GM23338 (cell line): ENCODE measurements at regions not wholly inside any gene's neighbourhood (a gene's known extent, or its start where the extent isn't known, plus 50 kb on each side); places are given as distances from the start of the nearest gene placed in this dataset.

Source experiments
- ATAC-seq: fragments of 200-7000 bp; cut with Tn5 transposase; 3 replicates; pipeline ENCODE4 v1.9.1; 2020
- DNase-seq: peaks from one replicate; pipeline ENCODE4 v3.0.0-alpha.2; 2015; ENCODE audit warnings: low spot score
- H2AFZ ChIP-seq: fragments of 200-600 bp; sonication (generic); 2 replicates; pipeline ENCODE4 v1.8.0; 2016; ENCODE audit warnings: antibody characterized with exemption, mild to moderate bottlenecking, moderate library complexity
- H3F3A ChIP-seq: fragments of 200-600 bp; sonication (generic); replicated peaks from 2 replicates; pipeline ENCODE4 v1.8.0; 2017; ENCODE audit warnings: antibody characterized with exemption, mixed run types, low read depth
- H3K27ac ChIP-seq: fragments of 200-600 bp; sonication (generic); 2 replicates; pipeline ENCODE4 v1.6.1; 2016; ENCODE audit warnings: low read depth
- H3K27me3 ChIP-seq: fragments of 200-600 bp; sonication (generic); 2 replicates; pipeline ENCODE4 v1.8.0; 2016; ENCODE audit warnings: mild to moderate bottlenecking, mixed run types, moderate library complexity; ENCODE audit not compliant: insufficient read depth
- H3K36me3 ChIP-seq: fragments of 200-600 bp; sonication (generic); 2 replicates; pipeline ENCODE4 v1.8.0; 2016; ENCODE audit warnings: mild to moderate bottlenecking; ENCODE audit not compliant: insufficient read depth
- H3K4me1 ChIP-seq: fragments of 200-600 bp; sonication (generic); 2 replicates; pipeline ENCODE4 v1.8.0; 2016; ENCODE audit warnings: mild to moderate bottlenecking, moderate library complexity; ENCODE audit not compliant: insufficient read depth
- H3K4me2 ChIP-seq: fragments of 200-600 bp; sonication (generic); 2 replicates; pipeline ENCODE4 v1.7.1; 2017; ENCODE audit warnings: mixed run types
- H3K4me3 ChIP-seq: fragments of 200-600 bp; sonication (generic); 2 replicates; pipeline ENCODE4 v1.6.1; 2016; ENCODE audit warnings: mixed run types
- H3K79me2 ChIP-seq: fragments of 200-600 bp; sonication (generic); replicated peaks from 2 replicates; pipeline ENCODE4 v1.8.0; 2017; ENCODE audit warnings: mild to moderate bottlenecking; ENCODE audit not compliant: insufficient read depth
- H3K9me2 ChIP-seq: fragments of 200-600 bp; sonication (generic); 2 replicates; pipeline ENCODE4 v1.8.0; 2017; ENCODE audit not compliant: insufficient read depth
- H4K20me1 ChIP-seq: fragments of 200-600 bp; sonication (generic); replicated peaks from 2 replicates; pipeline ENCODE4 v1.8.0; 2017; ENCODE audit warnings: mild to moderate bottlenecking; ENCODE audit not compliant: insufficient read depth
- H3K27ac Mint-ChIP-seq: 2 replicates; pipeline ENCODE4 v1.8.0; 2020; ENCODE audit warnings: inconsistent platforms, mild to moderate bottlenecking, moderate library complexity, mixed read lengths
- H3K27me3 Mint-ChIP-seq: 3 replicates; pipeline ENCODE4 v1.8.0; 2022; ENCODE audit warnings: low read depth, mild to moderate bottlenecking, moderate library complexity, mixed read lengths, inconsistent platforms; ENCODE audit not compliant: insufficient read depth, poor library complexity
- H3K36me3 Mint-ChIP-seq: 3 replicates; pipeline ENCODE4 v1.8.0; 2021; ENCODE audit warnings: low read depth, mild to moderate bottlenecking, inconsistent platforms, moderate library complexity, mixed read lengths
- H3K4me1 Mint-ChIP-seq: 3 replicates; pipeline ENCODE4 v1.8.0; 2020; ENCODE audit warnings: mild to moderate bottlenecking, inconsistent platforms, mixed read lengths
- H3K4me3 Mint-ChIP-seq: 3 replicates; pipeline ENCODE4 v1.8.0; 2021; ENCODE audit warnings: moderate library complexity, mild to moderate bottlenecking, inconsistent platforms, mixed read lengths
- H3K9me3 Mint-ChIP-seq: 3 replicates; pipeline ENCODE4 v1.8.0; 2020; ENCODE audit warnings: moderate library complexity, mild to moderate bottlenecking, inconsistent platforms, mixed read lengths
- CREB1 ChIP-seq: fragments of 250-450 bp; sonication (Bioruptor Pico); IDR thresholded peaks from 2 replicates; pipeline ENCODE4 v1.5.0; 2020; ENCODE audit warnings: low read depth, mild to moderate bottlenecking, moderate library complexity
- EZH2 ChIP-seq: fragments of 200-600 bp; sonication (generic); IDR thresholded peaks from one replicate; pipeline ENCODE4 v1.8.0; 2017; ENCODE audit warnings: antibody characterized with exemption, mild to moderate bottlenecking, low read depth; ENCODE audit not compliant: unreplicated experiment
- EZH2phosphoT487 ChIP-seq: fragments of 200-600 bp; sonication (generic); IDR thresholded peaks from one replicate; pipeline ENCODE4 v1.8.1; 2018; ENCODE audit warnings: antibody characterized with exemption; ENCODE audit not compliant: unreplicated experiment
- JUNB ChIP-seq: IDR thresholded peaks from one replicate; pipeline ENCODE4 v1.6.1; 2016; ENCODE audit warnings: antibody characterized with exemption; ENCODE audit not compliant: unreplicated experiment
- NANOG ChIP-seq: IDR thresholded peaks from 2 replicates; pipeline ENCODE4 v1.6.1; 2016; ENCODE audit warnings: antibody characterized with exemption, borderline replicate concordance
- POLR2AphosphoS5 ChIP-seq: IDR thresholded peaks from 2 replicates; pipeline ENCODE4 v1.6.1; 2016; ENCODE audit warnings: antibody characterized with exemption, low read depth
- REST ChIP-seq: IDR thresholded peaks from one replicate; pipeline ENCODE4 v1.6.1; 2018; ENCODE audit warnings: antibody characterized with exemption; ENCODE audit not compliant: unreplicated experiment
- STAT1 ChIP-seq: IDR thresholded peaks from one replicate; pipeline ENCODE4 v1.6.1; 2016; ENCODE audit warnings: antibody characterized with exemption; ENCODE audit not compliant: unreplicated experiment
- ZNF114 ChIP-seq: fragments of 250-450 bp; sonication (Bioruptor Pico); IDR thresholded peaks from 2 replicates; pipeline ENCODE4 v1.5.0; 2020; ENCODE audit warnings: mild to moderate bottlenecking, moderate library complexity
- ZNF331 ChIP-seq: fragments of 250-450 bp; sonication (Bioruptor Pico); IDR thresholded peaks from 2 replicates; pipeline ENCODE4 v1.5.0; 2020; ENCODE audit warnings: low read depth, mild to moderate bottlenecking, moderate library complexity
- TF ChIP-seq, protein P1 (sequence below), 2 experiments: fragments of 200-600 bp in 1 of 2; sonication (generic) in 1 of 2; conservative IDR thresholded peaks; 2 replicates each; pipeline versions ENCODE4 v1.5.1 to v1.6.1; 2016 to 2017; ENCODE audit warnings: antibody characterized with exemption in 2 of 2, low read depth in 2 of 2, mild to moderate bottlenecking in 2 of 2, moderate library complexity in 1 of 2
- TF ChIP-seq, protein P2 (sequence below): fragments of 250-450 bp; sonication (Bioruptor Pico); IDR thresholded peaks from 2 replicates; pipeline ENCODE4 v1.5.0; 2020; ENCODE audit warnings: mild to moderate bottlenecking, moderate library complexity
- TF ChIP-seq, protein P3 (sequence below): IDR thresholded peaks from 2 replicates; pipeline ENCODE4 v1.6.1; 2016; ENCODE audit warnings: antibody characterized with exemption

- H3K4me2 ChIP-seq: no peak overlapping the region
- no peaks in the 10 kb centered on the region for H3K79me2 ChIP-seq
- no peaks in the 10 kb centered on the region for H3K9me2 ChIP-seq
- TF ChIP-seq NANOG: no peak
- TF ChIP-seq EZH2phosphoT487: no peak
- TF ChIP-seq, protein P1, sequence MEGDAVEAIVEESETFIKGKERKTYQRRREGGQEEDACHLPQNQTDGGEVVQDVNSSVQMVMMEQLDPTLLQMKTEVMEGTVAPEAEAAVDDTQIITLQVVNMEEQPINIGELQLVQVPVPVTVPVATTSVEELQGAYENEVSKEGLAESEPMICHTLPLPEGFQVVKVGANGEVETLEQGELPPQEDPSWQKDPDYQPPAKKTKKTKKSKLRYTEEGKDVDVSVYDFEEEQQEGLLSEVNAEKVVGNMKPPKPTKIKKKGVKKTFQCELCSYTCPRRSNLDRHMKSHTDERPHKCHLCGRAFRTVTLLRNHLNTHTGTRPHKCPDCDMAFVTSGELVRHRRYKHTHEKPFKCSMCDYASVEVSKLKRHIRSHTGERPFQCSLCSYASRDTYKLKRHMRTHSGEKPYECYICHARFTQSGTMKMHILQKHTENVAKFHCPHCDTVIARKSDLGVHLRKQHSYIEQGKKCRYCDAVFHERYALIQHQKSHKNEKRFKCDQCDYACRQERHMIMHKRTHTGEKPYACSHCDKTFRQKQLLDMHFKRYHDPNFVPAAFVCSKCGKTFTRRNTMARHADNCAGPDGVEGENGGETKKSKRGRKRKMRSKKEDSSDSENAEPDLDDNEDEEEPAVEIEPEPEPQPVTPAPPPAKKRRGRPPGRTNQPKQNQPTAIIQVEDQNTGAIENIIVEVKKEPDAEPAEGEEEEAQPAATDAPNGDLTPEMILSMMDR (conservative IDR thresholded peaks at IDR 0.05; ENCODE audit: low read depth in 2 of 2): no peak
- no peak for TF ChIP-seq STAT1
- no peak for TF ChIP-seq CREB1 (CRISPR knock-in tag)
- TF ChIP-seq POLR2AphosphoS5: no peak
- no peak for TF ChIP-seq ZNF331
- TF ChIP-seq EZH2: no peak
- TF ChIP-seq, protein P2, sequence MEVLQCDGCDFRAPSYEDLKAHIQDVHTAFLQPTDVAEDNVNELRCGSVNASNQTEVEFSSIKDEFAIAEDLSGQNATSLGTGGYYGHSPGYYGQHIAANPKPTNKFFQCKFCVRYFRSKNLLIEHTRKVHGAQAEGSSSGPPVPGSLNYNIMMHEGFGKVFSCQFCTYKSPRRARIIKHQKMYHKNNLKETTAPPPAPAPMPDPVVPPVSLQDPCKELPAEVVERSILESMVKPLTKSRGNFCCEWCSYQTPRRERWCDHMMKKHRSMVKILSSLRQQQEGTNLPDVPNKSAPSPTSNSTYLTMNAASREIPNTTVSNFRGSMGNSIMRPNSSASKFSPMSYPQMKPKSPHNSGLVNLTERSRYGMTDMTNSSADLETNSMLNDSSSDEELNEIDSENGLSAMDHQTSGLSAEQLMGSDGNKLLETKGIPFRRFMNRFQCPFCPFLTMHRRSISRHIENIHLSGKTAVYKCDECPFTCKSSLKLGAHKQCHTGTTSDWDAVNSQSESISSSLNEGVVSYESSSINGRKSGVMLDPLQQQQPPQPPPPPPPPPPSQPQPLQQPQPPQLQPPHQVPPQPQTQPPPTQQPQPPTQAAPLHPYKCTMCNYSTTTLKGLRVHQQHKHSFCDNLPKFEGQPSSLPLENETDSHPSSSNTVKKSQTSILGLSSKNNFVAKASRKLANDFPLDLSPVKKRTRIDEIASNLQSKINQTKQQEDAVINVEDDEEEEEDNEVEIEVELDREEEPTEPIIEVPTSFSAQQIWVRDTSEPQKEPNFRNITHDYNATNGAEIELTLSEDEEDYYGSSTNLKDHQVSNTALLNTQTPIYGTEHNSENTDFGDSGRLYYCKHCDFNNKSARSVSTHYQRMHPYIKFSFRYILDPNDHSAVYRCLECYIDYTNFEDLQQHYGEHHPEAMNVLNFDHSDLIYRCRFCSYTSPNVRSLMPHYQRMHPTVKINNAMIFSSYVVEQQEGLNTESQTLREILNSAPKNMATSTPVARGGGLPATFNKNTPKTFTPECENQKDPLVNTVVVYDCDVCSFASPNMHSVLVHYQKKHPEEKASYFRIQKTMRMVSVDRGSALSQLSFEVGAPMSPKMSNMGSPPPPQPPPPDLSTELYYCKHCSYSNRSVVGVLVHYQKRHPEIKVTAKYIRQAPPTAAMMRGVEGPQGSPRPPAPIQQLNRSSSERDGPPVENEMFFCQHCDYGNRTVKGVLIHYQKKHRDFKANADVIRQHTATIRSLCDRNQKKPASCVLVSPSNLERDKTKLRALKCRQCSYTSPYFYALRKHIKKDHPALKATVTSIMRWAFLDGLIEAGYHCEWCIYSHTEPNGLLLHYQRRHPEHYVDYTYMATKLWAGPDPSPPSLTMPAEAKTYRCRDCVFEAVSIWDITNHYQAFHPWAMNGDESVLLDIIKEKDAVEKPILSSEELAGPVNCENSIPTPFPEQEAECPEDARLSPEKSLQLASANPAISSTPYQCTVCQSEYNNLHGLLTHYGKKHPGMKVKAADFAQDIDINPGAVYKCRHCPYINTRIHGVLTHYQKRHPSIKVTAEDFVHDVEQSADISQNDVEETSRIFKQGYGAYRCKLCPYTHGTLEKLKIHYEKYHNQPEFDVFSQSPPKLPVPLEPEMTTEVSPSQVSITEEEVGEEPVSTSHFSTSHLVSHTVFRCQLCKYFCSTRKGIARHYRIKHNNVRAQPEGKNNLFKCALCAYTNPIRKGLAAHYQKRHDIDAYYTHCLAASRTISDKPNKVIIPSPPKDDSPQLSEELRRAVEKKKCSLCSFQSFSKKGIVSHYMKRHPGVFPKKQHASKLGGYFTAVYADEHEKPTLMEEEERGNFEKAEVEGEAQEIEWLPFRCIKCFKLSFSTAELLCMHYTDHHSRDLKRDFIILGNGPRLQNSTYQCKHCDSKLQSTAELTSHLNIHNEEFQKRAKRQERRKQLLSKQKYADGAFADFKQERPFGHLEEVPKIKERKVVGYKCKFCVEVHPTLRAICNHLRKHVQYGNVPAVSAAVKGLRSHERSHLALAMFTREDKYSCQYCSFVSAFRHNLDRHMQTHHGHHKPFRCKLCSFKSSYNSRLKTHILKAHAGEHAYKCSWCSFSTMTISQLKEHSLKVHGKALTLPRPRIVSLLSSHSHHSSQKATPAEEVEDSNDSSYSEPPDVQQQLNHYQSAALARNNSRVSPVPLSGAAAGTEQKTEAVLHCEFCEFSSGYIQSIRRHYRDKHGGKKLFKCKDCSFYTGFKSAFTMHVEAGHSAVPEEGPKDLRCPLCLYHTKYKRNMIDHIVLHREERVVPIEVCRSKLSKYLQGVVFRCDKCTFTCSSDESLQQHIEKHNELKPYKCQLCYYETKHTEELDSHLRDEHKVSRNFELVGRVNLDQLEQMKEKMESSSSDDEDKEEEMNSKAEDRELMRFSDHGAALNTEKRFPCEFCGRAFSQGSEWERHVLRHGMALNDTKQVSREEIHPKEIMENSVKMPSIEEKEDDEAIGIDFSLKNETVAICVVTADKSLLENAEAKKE: no peak
- no peak for TF ChIP-seq JUNB
- no peak for TF ChIP-seq REST
- no peak for TF ChIP-seq ZNF114 (CRISPR knock-in tag)
- TF ChIP-seq, protein P3, sequence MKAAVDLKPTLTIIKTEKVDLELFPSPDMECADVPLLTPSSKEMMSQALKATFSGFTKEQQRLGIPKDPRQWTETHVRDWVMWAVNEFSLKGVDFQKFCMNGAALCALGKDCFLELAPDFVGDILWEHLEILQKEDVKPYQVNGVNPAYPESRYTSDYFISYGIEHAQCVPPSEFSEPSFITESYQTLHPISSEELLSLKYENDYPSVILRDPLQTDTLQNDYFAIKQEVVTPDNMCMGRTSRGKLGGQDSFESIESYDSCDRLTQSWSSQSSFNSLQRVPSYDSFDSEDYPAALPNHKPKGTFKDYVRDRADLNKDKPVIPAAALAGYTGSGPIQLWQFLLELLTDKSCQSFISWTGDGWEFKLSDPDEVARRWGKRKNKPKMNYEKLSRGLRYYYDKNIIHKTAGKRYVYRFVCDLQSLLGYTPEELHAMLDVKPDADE: no peak
- no peaks in the 10 kb centered on the region for H3F3A ChIP-seq
- Mint-ChIP-seq H3K4me3 (no peak overlapping the region), H3K9me3 (no peaks in the 10 kb centered on the region; the same call in 2 of the 3 replicates), H3K4me1 (peaks cover 18% of the 10 kb centered on the region), H3K27me3 (peaks cover 12% of the 10 kb centered on the region), H3K36me3 (no peaks in the 10 kb centered on the region), H3K27ac (no peak overlapping the region)
- no peak for ATAC-seq
- no peaks in the 10 kb centered on the region for H4K20me1 ChIP-seq
- no peak overlapping the region for H3K27ac ChIP-seq
- no peak overlapping the region for H3K4me3 ChIP-seq
- no peaks in the 10 kb centered on the region for H3K36me3 ChIP-seq
- H2AFZ ChIP-seq: no peak overlapping the region
- no peak for DNase-seq
- no peaks in the 10 kb centered on the region for H3K27me3 ChIP-seq
- no peaks in the 10 kb centered on the region; the same call in 1 of the 2 replicates for H3K4me1 ChIP-seq
Measured at GRCh38 chr17:31593806-31594205, 202.3 kb downstream of the RAB11FIP4 start.
